ELR (cell line): ENCODE measurements at regions not wholly inside any gene's neighbourhood (a gene's known extent, or its start where the extent isn't known, plus 50 kb on each side); places are given as distances from the start of the nearest gene placed in this dataset.

Experiments used
- DNase-seq: peaks from one replicate; pipeline ENCODE4 v3.0.0-alpha.2; 2015; ENCODE audit warnings: low read depth

DNA sequence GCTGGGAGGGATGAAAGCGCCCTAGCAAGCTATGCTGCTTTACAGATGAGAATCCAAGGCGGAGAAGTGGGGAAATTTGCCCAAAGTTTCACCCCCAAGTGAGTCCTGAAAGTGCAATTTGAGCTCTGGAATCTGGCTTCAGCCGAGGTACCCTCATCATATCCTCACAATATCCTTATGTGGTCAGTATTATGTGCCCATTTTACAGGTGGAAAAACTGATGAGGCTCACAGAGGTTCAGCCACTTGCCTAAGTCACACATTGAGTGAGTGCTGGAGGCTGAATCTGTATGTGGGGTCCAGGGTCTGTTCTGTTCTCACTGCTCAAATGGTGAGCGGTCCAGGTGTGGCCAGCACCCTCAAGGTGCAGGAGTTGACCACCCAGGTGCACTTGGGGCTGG is 85.3 kb downstream of the MATN1 start:
- no peak for DNase-seq

DNA sequence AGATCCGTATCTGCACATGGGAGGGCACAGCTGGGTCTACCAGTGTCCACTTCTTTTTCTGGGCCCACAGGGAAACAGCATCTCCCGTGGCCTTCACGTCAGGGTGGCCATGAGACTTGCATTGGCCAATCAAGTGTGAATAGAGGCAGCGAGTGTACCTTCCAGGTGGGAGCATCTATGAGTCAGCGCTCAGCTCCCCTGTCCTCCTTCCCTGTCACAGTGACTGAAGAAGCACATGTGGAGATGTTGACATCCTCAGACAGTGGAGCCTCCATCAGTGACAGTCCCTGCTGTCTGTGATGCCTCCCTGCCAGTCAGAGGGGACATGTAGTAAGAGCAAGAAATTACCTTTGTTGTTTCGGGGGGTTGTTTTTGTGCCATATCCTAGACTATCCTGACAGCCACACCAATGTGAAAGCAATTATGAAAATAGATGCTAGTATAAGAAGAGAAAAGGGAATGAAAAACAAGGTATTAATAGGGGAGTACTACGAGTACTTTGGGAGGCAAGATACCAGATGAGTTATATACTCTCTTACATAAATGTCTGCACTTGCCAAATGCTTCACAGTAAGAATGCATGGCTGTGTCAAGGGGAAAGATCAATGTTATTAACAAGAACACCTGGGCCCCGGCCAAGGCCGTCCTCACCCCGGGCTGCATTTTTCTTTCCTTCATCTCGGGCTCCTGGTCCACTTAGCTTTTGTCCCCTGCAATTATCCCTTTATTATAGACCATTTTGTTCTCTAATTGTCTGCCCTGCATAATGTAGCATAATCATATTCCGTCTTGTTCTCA is 86.0 kb downstream of the MATN1 start:
- DNase-seq: no peak

DNA sequence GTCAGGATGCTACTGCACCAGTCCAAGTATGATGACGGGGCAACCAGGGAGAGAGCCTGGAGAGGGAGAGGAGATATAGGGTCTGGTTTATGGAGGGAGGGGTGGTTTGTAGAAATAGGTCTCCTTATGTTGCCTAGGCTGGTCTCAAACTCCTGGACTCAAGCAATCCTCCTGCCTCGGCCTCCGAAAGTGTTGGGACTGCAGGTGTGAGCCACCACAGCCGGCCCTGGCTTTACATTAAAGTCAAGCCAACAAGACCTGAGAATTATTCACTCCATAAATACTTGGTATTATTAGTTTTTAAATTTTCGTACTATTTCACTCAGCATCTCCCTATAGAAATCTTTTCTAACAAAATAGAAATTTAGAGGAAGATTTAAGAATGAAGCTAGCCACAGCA is 86.8 kb downstream of the MATN1 start:
- no peak for DNase-seq

DNA sequence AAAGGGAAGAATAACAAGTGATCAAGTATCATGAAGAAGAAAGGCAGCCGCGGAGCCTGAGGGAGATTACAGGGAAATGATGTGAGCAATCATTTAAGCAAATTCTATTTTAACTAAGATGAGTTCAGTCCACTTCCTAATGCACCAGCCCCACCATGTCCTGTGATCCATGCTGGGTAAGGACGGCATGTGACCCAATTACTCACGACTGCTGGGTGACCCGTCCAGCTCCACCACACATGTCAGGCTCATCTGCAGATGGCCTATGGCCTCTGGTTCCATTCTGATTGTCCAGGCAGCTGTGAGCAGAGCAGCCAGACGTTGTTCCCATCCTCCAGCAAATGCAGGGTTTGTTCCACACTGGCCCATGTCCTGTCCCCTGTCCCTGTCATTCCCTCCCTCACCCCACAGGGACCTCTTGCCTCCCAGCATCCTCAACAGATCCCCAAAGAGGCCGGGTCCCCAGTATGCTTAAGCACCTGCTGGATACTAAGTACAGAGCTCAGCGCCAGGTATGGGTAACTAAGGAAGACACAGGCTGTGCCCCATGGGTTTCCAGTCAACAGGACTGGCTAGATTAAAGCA is 87.9 kb downstream of the MATN1 start:
- DNase-seq: no peak

DNA sequence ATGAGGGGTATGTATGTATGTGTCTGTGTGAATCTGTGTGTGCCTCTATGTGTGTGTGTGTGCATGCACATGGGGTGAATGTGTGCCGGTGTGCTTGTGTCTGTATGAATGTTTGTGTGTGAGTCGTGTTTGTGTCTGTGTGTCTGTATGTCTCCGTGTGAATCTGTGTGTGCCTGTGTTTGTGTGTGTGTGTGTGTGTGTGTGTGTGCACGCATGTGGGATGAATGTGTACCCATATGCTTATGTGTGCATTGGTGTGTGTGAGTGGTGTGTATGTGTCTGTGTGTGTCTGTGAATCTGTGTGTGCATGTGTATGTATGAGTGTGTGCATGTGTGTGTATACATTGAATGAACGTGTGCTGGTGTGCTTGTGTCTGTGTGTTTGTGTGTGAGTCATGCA is 88.9 kb downstream of the MATN1 start:
- no peak for DNase-seq

DNA sequence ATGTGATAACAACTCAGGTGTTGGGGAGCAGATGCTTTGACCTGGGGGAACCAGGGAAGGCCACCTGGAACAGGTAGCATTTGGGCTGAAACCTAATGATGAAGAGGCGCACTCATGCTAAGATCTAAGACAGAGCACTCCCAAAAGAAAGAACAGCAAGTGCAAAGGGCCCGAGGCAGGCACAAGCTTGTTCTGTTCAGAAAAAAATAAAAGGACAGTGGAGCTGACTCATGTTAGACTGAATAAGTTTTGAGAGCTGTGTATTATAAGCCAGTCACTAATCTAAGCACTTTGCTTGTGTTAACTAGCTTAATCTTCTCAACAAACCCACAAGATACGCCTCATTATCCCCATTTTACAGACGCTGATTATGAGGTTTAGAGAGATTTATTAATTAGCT is 90.1 kb downstream of the MATN1 start:
- DNase-seq: no peak

DNA sequence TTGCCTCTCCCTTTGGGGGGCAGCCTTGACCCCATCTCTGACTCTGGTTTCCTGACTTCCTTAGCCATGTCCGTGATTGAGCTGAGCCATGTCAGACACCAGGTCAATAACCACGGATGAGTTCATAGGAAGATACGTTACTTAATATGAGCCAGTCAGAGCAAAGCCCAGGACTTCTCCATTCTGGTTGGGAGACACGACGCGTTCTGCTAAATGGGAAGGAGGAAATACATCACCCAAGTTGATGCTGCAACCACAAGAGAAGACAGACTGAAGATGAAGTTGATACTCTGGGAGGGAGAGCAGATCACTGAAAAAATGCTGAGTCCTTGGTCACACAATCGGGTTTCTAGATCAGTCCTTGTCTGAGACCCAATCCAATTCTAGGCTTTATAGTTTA is 90.9 kb downstream of the MATN1 start:
- DNase-seq: no peak

DNA sequence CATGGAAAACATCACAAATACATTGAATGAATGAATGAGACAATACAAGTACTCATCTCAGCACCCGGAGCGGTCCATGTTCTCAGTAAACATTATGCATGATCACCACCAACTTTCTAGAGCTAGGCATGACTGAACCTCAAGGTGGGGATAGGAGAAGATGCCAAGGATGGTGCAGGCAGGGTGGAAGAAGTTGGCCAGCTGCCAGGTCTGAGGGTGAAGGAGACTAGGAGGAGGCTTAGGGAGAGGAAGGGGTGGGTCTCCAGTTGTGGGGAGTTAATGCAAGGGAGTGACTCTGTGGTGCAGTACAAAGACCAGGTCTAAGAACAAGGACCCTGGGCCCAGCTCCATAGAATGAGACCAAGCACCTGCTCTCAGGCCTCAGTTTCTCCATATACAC is 91.7 kb downstream of the MATN1 start:
- no peak for DNase-seq

DNA sequence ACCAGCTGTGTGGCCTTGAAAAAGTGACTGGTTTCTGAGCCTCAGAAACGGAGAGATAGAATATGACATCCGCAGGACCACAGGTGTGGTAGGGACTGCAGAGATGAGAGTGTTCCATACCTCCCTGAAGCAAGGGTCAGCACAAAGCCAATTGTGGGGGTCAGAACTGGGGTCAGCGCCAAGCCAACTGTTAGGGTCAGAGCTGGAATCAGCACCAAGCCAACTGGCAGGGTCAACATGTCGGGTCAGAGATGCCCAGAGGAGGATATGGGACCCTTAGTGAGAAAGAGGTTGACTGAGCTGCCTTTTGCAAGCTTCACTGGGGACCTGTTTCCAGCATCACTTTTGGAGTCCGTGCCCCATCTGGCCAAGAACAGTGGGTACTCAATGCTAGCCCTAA is 93.9 kb downstream of the MATN1 start:
- DNase-seq: no peak

DNA sequence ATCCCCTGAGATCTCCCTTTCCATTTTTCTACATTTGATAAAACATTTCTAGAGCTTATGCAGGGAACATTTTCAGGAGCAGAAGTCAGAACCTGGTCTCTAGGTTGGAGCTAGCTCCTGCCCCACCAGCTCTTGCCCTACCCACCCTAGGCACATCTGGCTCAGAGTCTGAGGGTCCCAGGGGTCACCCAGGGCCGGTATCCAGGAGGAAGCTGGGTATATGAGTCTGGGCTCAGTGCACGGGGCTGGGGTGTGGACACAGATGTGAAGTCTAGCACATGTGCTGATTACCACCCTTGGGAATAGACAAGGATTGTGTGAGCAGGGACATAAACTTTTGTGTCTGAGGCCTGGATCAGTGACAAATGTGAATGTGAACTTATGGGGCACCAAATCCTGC is 95.4 kb downstream of the MATN1 start:
- no peak for DNase-seq

DNA sequence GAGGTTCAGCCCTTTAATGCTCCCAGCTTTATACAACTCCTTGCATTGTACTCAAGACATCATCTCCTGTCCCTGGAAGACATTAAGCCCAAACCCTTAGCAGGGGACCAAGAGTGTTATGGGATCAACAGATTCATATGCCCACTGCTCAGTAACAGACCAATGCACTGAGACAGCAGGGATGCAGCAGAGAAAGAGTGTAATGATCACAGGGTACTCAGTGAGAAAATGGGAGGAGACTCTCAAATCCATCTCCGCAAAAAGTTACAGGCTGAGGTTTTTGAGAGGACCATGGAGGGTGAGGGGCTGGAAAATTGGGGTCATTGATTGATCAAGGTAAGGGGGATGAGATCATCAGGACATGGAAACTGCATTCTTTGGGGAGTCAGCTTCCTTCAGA is 96.2 kb downstream of the MATN1 start:
- DNase-seq: no peak

DNA sequence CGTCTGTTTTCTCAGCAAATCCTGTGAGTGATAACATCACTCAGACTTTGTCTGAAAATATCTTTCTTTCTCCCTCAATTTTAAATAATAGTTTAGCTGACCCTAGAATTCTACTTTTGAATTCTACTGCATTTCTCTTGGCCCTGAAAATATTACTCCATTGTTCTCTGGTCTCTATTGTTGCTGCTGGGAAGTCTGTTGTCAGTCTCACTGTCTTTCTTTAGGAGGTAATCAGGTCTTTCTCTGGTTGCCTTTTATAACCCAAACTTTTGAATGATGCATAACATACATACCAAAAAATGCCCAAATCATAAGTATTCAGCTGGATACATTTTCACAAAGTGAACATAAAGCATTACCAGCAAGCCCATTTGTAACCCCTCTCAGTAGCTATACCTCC is 100.0 kb downstream of the MATN1 start:
- no peak for DNase-seq

DNA sequence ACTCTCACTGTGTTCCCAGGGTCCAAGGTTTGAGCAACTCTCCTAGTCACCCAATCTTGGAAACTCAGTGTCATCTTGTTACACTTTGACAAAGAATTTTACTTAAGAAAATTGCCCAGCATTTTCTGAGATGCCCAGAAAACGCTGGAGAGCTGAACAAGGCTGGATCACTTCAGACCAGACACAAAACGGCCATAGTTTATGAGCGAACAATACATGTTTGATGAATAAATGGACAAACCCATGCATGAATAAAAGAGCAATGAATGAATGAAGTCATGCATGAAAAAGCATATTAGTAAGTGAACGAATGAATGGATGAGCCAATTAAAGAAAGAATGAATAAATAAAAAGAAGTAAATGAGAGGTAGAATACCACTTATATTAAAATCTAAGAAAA is 103.8 kb downstream of the MATN1 start:
- DNase-seq: no peak

DNA sequence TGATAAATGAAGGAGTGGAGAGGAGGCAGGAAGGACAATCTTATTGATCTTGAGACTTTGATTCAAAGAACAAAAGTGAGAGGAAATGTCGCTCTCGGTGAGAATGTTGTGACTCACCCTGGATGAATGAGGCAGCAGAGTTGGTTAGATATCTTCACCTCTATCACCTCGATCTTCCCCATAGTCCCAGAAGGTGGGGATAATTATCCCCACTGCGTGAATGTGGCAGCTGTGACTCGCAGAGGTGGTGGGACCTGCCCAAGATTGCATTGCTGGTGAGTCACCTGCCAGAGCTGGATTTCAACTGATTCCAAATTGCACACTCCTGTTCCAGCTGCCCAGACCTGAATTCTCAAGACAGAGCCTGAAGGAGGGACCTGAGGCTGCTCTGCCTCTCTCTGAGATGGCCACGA is 105.0 kb downstream of the MATN1 start:
- peak; percentile 5 for DNase-seq

DNA sequence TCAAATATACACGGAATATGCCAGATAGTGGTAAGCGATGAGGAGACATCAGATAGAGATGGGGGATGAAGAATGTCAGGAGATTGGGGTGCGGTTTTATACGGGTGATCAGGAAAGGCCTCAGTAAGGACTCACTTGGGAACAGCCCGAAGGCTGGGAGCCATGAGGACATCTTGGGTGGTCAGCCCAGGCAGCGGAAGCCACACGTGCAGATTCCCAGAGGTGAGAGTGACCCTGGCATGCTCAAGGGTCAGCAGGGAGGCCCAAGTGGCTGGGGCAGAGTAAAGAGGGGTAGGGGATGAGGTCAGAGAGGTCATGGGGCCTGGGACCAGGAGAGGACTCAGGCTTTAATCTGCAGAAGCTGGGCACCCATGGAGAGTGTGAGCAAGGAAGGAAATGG is 106.6 kb downstream of the MATN1 start:
- no peak for DNase-seq

DNA sequence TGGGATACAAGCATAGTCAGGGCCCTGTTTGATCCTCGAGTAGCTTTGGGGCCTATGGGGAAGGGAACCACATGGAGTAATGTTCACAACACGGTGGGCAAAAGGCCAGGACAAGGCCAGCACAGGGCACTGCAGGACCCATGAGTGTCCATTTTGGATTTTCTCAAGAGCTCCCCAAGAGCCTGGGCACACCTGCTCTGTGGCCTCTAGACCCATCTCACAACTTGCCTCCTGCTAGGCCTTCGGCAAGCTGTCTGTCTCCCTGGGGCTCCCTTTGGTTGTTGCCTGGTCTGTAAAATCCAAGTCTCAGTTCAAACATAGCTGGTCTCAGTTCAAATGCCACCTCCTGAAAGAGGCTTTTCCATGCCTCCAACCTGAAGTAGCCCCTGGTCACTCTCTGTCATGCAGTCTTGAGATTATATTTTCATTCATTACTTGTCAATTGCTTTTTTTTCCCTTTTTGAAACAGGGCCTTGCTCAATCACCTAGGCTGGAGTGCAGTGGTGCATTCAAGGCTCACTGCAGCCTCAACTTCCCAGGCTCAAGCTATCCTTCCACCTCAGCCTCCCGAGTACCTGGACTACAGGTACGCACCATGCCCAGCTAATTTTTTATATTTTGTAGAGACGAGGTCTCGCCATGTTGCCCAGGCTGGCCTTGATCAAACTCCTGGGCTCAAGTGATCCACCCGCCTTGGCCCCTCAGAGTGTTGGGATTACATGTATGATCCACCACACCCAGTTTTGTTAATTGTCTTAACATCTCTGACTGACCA is 107.4 kb downstream of the MATN1 start:
- DNase-seq: no peak

DNA sequence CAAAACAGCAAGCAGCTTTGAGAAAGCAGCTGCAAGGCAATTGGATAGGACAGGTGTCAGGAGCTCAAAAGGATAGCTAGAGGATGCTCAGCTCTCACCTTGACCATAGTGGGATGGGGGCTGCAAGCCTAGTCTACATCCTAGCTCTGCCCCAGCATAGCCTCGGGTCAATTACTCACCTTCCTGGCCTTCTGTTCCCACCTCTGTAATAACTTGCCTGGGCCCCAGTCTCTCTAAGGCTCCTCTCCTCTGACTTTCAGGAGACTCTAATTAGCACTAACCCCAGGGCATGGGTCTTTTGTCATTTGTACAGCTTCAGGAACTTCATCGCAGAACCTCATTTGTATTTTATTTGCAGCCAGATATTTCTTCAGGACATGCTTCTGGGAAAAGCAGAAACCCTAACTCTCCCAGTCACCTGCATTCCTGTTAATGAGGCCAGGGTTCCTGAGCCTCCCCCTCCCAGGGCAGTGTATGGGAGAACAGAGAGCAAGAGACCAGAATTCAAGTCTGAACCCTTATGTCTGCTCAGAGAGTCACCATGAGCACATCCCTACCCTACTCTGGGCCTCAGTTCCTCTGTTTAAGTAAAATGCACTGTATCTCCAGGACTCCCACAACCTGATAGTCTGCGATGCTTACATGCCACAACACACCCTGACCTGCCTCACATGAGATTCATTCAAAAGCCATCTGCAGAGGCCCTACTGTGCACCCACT is 108.1 kb downstream of the MATN1 start:
- DNase-seq: no peak

DNA sequence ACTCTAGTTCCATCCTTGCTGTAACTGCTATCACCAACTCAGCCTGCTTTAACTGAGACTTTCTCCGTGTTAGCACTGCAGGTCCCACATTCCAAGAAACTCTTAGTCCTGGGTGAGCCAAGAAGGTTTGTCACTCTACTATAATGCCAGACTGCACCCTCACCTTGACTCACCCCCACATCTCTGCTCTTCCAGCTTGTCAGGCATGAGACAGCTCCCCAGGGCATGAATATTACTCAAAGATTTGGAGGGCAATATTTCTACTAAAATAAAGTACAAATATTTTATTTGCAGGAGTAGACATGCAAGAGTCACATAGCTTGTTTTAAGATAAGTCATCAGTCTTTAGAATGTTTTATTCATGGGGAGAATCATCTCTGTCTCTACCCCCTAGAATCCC is 110.2 kb downstream of the MATN1 start:
- no peak for DNase-seq

DNA sequence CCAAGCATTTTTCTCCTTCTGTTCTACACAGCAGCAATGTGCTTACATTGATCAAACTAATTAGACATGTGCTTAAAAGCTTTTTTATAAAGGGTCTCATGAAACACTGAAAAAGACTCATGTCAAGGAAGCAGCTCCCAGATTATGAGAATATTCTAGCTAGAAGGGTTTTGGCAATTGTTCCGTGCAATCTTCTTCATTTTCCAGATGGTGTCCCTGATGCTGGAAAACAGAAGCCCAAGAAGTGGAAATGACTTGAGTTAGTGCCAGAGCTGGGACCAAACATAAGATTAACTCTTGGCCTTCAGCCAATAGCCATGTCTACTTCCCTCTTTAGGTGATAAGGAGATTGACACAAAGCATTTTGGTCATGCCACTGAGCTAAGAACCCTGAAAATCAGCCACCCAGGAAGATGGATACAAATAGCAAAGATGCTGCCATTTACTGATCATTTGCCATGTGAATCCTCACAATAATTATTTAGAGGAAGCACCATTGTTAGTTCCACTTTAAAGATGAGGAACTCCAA is 110.8 kb downstream of the MATN1 start:
- DNase-seq: no peak

DNA sequence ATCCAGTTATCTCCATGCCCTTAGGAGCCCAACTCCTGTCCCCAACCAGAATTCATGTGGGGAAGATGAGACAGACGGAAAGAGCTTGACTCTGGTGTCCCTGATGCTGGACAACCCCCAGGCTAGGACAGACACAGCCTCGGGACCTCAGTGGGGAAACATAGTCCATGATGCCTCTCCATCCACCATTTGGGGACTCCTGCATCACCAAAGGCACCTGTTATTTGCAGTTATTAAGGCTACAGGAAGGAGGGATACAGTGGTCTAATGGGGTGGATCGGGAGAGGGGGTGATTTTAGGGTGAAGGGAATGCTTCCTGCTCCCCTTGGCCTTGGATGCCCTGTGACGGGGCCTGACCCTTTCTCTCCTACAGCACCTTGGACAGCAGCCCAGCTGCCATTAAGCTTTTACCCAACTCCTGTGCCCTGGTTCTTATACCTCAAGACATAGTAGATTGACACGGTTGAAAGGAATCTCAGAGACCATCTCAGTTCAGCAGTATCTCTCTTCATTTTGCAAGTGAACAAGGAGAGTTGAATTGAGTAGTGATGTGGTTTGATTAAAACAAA is 111.6 kb downstream of the MATN1 start:
- no peak for DNase-seq

DNA sequence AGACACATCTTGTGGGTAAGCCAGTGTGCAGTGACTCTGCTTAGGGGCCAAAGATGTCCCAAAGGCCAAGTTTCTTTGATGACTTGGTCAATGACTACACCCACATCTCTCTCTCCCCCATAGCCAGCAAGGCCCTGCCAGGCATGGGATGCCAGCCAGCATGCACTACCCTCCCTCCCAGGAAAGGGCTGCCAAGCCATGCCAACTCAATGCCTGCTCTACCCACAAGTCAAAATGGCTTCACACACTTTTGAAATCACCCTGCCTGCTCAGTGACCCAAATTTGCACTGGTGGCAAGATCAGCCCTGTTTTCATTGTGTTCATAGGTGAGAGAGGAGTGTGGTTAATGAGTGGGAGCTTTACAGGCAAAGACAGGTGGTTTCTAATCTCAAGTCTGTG is 112.5 kb downstream of the MATN1 start:
- DNase-seq: no peak

DNA sequence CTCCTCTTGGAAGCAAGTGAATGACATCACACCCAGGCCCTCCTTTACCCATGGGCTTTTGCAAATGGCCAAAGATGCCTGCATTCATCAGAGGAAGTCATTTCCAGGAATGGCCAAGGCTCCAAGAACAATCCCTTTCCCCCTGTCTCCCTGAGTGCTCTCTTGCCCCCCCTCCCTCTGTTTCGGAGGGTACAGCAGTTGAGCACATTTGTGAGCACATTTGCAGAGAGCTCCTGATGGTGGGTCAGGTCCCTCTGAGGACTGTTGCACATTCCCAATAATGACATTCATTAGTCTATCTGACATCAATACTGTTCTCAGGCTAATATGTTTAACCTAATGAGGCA is 113.4 kb downstream of the MATN1 start:
- DNase-seq: no peak
